Endothelial cell (in vitro differentiated cells): ENCODE measurements at regions not wholly inside any gene's neighbourhood (a gene's known extent, or its start where the extent isn't known, plus 50 kb on each side); places are given as distances from the start of the nearest gene placed in this dataset.

ENCODE experiments used
- DNase-seq: peaks from one replicate; pipeline ENCODE4 v3.0.0; 2021; ENCODE audit warnings: low spot score
- H3K27ac Mint-ChIP-seq: one replicate; pipeline ENCODE4 v1.8.0; 2021; ENCODE audit warnings: mixed read lengths, inconsistent platforms; ENCODE audit not compliant: unreplicated experiment
- H3K27me3 Mint-ChIP-seq: one replicate; pipeline ENCODE4 v1.8.0; 2021; ENCODE audit warnings: mild to moderate bottlenecking, moderate library complexity, mixed read lengths, inconsistent platforms; ENCODE audit not compliant: unreplicated experiment
- H3K36me3 Mint-ChIP-seq: one replicate; pipeline ENCODE4 v1.8.0; 2021; ENCODE audit warnings: mild to moderate bottlenecking, low read depth, mixed read lengths, inconsistent platforms; ENCODE audit not compliant: unreplicated experiment
- H3K4me1 Mint-ChIP-seq: one replicate; pipeline ENCODE4 v1.8.0; 2021; ENCODE audit warnings: mild to moderate bottlenecking, mixed read lengths, inconsistent platforms; ENCODE audit not compliant: unreplicated experiment
- H3K4me3 Mint-ChIP-seq: one replicate; pipeline ENCODE4 v1.8.0; 2021; ENCODE audit warnings: mild to moderate bottlenecking, mixed read lengths, inconsistent platforms; ENCODE audit not compliant: unreplicated experiment
- H3K9me3 Mint-ChIP-seq: one replicate; pipeline ENCODE4 v1.8.0; 2021; ENCODE audit warnings: mixed read lengths, inconsistent platforms; ENCODE audit not compliant: unreplicated experiment
- TF ChIP-seq, protein P1 (sequence below): fragments of 200-600 bp; sonication (generic); IDR thresholded peaks from one replicate; pipeline ENCODE4 v1.5.0; 2021; ENCODE audit warnings: antibody characterized with exemption; ENCODE audit not compliant: unreplicated experiment

DNA sequence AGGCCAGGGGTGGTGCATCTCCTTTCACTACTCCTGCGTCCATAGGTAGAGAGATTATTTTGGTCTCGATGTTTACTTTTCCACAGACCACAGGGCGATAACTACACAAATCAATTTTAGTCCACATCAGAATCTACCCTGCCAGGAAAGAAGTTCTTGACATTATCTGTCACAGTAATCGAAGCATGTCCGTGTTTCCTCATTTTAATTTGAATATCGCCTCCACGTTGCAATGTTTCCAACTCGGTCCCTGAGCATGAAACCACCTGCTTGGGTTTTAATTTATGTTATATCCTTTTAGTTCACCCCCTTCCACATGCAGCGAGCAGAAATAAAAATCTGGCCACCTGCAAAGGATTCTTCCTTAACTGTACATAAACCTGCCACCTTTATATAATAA lies 100.1 kb upstream of the ATXN3L start:
- Mint-ChIP-seq H3K27me3 (peaks cover 2% of the 10 kb centered on the region), H3K4me1 (peaks cover 2% of the 10 kb centered on the region), H3K9me3 (no peaks in the 10 kb centered on the region), H3K4me3 (no peak overlapping the region), H3K27ac (no peak overlapping the region), H3K36me3 (no peaks in the 10 kb centered on the region)
- no peak for DNase-seq
- TF ChIP-seq, protein P1, sequence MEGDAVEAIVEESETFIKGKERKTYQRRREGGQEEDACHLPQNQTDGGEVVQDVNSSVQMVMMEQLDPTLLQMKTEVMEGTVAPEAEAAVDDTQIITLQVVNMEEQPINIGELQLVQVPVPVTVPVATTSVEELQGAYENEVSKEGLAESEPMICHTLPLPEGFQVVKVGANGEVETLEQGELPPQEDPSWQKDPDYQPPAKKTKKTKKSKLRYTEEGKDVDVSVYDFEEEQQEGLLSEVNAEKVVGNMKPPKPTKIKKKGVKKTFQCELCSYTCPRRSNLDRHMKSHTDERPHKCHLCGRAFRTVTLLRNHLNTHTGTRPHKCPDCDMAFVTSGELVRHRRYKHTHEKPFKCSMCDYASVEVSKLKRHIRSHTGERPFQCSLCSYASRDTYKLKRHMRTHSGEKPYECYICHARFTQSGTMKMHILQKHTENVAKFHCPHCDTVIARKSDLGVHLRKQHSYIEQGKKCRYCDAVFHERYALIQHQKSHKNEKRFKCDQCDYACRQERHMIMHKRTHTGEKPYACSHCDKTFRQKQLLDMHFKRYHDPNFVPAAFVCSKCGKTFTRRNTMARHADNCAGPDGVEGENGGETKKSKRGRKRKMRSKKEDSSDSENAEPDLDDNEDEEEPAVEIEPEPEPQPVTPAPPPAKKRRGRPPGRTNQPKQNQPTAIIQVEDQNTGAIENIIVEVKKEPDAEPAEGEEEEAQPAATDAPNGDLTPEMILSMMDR, result no peak

DNA sequence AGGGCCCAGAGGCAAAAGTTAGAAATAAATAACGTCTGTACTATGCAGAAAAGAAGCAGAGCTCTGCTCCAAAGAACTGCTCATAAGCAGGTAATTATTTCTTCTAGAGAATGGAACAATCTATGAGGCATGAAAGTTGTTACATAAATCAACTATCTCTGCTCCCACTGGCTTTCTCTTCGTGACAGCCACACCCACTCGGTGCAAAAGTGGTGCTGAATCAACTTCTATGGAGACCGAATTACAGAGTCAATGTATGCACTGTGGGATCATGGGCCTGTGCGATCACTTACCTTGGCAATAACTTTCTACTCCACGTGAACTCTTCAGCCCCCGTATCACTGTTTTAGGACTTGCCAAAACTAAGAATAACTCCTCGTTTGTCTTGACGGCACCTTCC lies 99.4 kb upstream of the ATXN3L start:
- Mint-ChIP-seq H3K36me3 (no peaks in the 10 kb centered on the region), H3K4me1 (peaks cover 2% of the 10 kb centered on the region), H3K27ac (no peak overlapping the region), H3K27me3 (peaks cover 2% of the 10 kb centered on the region), H3K4me3 (no peak overlapping the region), H3K9me3 (no peaks in the 10 kb centered on the region)
- TF ChIP-seq, protein P1, result no peak
- no peak for DNase-seq

DNA sequence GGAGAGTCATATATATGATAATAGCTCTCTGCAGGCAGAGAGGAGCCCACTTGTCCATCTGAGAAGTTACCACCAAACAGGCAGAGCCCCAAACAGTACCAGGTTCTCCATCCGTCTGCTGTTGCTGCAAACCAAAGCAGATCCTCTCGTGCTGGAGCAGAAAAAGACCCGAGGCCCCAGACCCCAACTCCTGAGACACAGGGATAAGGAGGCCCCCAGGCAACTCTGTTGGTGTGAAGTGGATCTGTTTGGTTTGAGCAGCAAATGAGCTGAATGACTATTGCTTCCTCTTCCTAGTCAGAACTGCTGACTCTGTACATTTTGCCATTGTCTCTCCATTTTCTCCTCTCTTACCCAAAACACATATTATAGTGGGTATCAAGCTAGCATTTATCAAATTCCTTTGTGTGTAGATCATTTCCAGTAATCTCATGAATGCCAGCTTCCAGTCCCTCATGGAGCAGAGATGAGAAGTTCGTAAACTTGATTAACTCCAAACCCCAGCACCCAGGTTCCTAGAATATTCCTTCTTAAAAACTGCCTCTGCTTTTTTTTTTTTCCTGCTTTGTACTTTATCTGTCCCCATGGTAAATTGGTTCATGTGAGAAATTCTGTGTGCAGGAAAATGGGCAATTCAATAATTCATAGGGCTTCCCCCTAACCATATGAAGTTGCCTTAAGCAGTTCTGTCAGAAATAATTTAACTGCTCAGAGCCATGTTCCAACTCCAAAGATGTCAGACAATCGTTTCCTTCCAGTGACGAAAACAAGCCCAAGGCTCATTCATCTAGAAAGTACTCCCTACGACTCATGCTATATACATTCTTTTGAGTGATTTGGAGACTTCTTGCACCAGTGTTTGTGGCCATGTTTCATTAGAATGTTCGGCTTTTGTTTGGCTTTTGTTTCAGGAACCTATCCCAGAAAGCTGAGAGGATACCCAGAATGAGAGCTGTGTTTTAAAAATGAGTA lies 98.6 kb upstream of the ATXN3L start:
- no peaks in the 10 kb centered on the region for H3K36me3 Mint-ChIP-seq
- no peak for DNase-seq
- H3K4me3 Mint-ChIP-seq, result no peak overlapping the region
- H3K9me3 Mint-ChIP-seq, result no peaks in the 10 kb centered on the region
- peaks cover 2% of the 10 kb centered on the region for H3K4me1 Mint-ChIP-seq
- no peak overlapping the region for H3K27ac Mint-ChIP-seq
- TF ChIP-seq, protein P1, result no peak
- H3K27me3 Mint-ChIP-seq, result peaks cover 2% of the 10 kb centered on the region

DNA sequence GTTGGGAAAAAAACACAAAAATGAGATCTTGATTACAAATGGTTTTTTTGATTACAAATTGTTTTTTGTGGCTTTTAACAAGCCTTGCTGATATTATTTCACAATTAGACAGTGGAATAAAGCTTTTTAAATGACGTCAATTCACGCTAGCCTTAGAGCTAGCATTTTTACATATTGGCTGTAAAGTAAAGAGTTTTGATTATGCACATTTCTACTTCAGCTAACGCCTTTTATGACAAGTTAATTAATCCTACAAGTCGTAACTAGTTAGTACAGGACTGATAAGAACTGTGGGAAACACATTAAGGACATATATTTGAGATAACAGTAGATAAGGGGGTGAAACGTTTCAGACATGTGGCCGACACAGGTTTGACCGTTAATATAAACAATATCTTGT lies 95.7 kb upstream of the ATXN3L start:
- H3K4me3 Mint-ChIP-seq, result no peak overlapping the region
- H3K4me1 Mint-ChIP-seq, result peaks cover 2% of the 10 kb centered on the region
- no peaks in the 10 kb centered on the region for H3K36me3 Mint-ChIP-seq
- H3K27me3 Mint-ChIP-seq, result no peaks in the 10 kb centered on the region
- no peak overlapping the region for H3K27ac Mint-ChIP-seq
- no peak for DNase-seq
- TF ChIP-seq, protein P1, result no peak
- H3K9me3 Mint-ChIP-seq, result no peaks in the 10 kb centered on the region

DNA sequence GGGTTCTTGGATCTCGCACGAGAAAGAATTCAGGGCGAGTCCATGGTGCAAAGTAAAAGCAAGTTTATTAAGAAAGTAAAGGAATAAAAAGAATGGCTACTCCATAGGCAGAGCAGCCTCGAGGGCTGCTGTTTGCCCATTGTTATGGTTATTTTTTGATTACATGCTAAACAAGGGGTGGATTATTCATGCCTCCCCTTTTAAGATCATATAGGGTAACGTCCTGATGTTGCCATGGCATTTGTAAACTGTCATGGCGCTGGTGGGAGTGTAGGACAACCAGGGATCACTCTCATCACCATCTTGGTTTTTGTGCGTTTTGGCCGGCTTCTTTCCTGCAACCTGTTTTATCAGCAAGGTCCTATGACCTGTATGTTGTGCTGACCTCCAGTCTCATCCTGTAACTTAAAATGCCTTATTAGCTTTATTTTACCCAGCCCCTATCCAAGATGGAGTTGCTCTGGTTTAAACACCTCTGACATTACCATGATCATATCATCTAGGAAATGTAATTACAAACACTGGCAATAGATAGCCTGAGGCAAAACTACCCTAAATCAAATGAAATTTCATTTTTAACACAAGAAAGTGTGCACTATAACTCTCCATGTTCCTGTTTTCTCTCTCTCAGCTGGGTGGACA lies 94.3 kb upstream of the ATXN3L start:
- no peaks in the 10 kb centered on the region for H3K36me3 Mint-ChIP-seq
- no peak overlapping the region for H3K27ac Mint-ChIP-seq
- no peak overlapping the region for H3K4me3 Mint-ChIP-seq
- DNase-seq, result no peak
- H3K27me3 Mint-ChIP-seq, result no peaks in the 10 kb centered on the region
- no peaks in the 10 kb centered on the region for H3K9me3 Mint-ChIP-seq
- H3K4me1 Mint-ChIP-seq, result peaks cover 2% of the 10 kb centered on the region
- TF ChIP-seq, protein P1, result no peak
